ENCODE measurements at regions not wholly inside any gene's neighbourhood (a gene's known extent, or its start where the extent isn't known, plus 50 kb on each side); places are given as distances from the start of the nearest gene placed in this dataset.

DNA sequence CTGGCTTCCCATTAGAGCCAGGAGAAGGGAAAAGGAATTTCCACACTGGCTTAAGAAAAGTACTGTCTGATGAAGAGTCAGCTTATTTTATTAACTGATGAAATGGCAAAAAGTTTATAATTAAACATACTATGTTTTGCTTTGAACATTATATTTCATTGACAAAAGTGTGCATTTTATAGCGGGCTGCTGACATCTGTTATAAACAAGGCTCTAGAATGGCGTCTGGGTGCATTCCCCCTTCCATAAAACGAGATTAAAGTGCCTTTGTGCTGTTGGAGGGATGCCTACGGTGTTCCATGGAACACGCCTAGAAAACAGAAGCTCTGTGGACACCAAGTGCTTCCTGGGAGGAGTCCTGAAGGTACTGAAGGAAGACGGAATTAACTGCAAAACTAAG, 220.2 kb downstream of the SNX10 start:
- no peak overlapping the region for H3K27ac ChIP-seq
- no peaks in the 10 kb centered on the region for H3K9me3 ChIP-seq
- H3K36me3 ChIP-seq = no peaks in the 10 kb centered on the region
- H3K4me1 ChIP-seq = no peaks in the 10 kb centered on the region
- WGBS, 2 donors = 45 to 49% methylated on average over 6 of the region's 6 CpGs
- no peak for DNase-seq (ENCODE audit: low spot score in 2 of 2)
- TF ChIP-seq EP300 (IDR thresholded peaks at IDR 0.05) (no peak), POLR2A (IDR thresholded peaks at IDR 0.05) (no peak)
- TF ChIP-seq, protein P1, sequence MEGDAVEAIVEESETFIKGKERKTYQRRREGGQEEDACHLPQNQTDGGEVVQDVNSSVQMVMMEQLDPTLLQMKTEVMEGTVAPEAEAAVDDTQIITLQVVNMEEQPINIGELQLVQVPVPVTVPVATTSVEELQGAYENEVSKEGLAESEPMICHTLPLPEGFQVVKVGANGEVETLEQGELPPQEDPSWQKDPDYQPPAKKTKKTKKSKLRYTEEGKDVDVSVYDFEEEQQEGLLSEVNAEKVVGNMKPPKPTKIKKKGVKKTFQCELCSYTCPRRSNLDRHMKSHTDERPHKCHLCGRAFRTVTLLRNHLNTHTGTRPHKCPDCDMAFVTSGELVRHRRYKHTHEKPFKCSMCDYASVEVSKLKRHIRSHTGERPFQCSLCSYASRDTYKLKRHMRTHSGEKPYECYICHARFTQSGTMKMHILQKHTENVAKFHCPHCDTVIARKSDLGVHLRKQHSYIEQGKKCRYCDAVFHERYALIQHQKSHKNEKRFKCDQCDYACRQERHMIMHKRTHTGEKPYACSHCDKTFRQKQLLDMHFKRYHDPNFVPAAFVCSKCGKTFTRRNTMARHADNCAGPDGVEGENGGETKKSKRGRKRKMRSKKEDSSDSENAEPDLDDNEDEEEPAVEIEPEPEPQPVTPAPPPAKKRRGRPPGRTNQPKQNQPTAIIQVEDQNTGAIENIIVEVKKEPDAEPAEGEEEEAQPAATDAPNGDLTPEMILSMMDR (IDR thresholded peaks at IDR 0.05) = no peak
- no peak overlapping the region for H3K4me3 ChIP-seq
- H3K27me3 ChIP-seq = no peaks in the 10 kb centered on the region

DNA sequence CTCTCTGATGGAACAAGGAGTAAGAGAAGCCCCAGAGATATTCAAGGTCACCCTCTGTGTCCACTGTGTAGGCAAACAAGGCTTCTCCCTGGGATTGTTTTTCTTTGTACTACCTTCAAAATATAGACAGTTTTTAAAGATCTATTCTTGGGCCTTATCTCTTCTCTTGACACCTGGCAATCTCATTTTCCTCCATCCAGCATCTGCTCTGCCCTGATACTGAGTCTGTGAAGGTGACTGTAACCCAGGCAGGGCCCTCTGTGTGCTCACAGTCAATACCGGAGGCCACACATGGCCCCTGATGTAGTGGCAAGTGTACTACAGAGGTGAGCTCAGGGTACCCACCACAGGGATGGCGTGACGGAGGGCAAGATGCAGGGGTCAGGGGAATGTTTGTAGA, 221.1 kb downstream of the SNX10 start:
- H3K4me1 ChIP-seq = no peaks in the 10 kb centered on the region
- H3K36me3 ChIP-seq = no peaks in the 10 kb centered on the region
- TF ChIP-seq POLR2A (IDR thresholded peaks at IDR 0.05) = no peak
- no peak for TF ChIP-seq EP300 (IDR thresholded peaks at IDR 0.05)
- TF ChIP-seq, protein P1 (IDR thresholded peaks at IDR 0.05) = no peak
- no peak overlapping the region for H3K27ac ChIP-seq
- H3K9me3 ChIP-seq = no peaks in the 10 kb centered on the region
- 93 to 100% methylated on average over 3 of the region's 3 CpGs for WGBS, 2 donors
- no peaks in the 10 kb centered on the region for H3K27me3 ChIP-seq
- no peak overlapping the region for H3K4me3 ChIP-seq
- DNase-seq (ENCODE audit: low spot score in 2 of 2) = no peak

DNA sequence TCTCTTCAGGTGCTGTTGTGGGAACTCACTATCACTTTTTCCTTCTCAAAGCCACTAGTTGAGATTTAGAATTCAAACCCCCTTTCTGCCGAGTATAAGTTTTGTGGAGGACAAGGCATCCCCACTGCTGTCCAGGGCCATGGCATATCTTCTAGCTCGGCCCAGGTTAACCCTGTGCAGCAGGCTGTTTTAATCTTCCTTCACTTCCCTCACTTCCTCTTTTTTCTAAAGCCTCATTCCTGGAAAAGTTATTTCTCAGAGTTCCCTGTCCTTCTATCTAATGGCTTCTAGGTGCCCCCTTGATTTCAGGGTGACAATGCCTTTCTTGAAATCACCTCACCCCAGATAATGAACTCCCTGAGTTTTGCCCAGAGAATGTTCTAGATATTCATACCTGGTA, 222.3 kb downstream of the SNX10 start:
- no peaks in the 10 kb centered on the region for H3K9me3 ChIP-seq
- no peak for DNase-seq (ENCODE audit: low spot score in 2 of 2)
- WGBS, 2 donors = 74 to 82% methylated on average over 2 of the region's 2 CpGs
- no peak overlapping the region for H3K4me3 ChIP-seq
- no peaks in the 10 kb centered on the region for H3K4me1 ChIP-seq
- no peaks in the 10 kb centered on the region for H3K27me3 ChIP-seq
- TF ChIP-seq EP300 (IDR thresholded peaks at IDR 0.05) (no peak), POLR2A (IDR thresholded peaks at IDR 0.05) (no peak)
- TF ChIP-seq, protein P1 (IDR thresholded peaks at IDR 0.05) = no peak
- no peak overlapping the region for H3K27ac ChIP-seq
- H3K36me3 ChIP-seq = no peaks in the 10 kb centered on the region

DNA sequence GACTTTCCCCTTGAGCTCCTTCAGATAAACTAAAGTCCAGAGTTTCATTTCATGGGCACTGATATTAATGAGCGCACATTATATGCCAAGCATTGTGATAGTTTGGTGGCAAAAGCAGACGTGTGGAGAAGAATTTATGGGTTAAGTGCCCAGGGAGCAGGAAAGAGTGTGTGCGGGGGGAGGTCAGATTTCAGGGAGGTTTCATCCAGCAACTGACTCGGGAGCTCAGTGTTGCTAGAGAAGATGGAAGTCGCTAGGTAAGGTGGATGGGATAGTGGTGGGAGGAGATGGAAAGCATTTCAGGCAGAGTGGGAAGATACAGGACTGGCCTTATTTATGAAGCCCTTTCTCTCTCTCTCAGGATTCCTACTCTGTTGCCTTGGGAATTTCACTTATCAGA, 223.0 kb downstream of the SNX10 start:
- Histone ChIP-seq H3K36me3 (no peaks in the 10 kb centered on the region), H3K4me3 (no peak overlapping the region), H3K27me3 (no peaks in the 10 kb centered on the region), H3K9me3 (no peaks in the 10 kb centered on the region), H3K27ac (no peak overlapping the region), H3K4me1 (no peaks in the 10 kb centered on the region)
- TF ChIP-seq, protein P1 (IDR thresholded peaks at IDR 0.05) = no peak
- TF ChIP-seq POLR2A (IDR thresholded peaks at IDR 0.05) (no peak), EP300 (IDR thresholded peaks at IDR 0.05) (no peak)
- no peak for DNase-seq (ENCODE audit: low spot score in 2 of 2)
- 60 to 67% methylated on average over 5 of the region's 5 CpGs for WGBS, 2 donors

DNA sequence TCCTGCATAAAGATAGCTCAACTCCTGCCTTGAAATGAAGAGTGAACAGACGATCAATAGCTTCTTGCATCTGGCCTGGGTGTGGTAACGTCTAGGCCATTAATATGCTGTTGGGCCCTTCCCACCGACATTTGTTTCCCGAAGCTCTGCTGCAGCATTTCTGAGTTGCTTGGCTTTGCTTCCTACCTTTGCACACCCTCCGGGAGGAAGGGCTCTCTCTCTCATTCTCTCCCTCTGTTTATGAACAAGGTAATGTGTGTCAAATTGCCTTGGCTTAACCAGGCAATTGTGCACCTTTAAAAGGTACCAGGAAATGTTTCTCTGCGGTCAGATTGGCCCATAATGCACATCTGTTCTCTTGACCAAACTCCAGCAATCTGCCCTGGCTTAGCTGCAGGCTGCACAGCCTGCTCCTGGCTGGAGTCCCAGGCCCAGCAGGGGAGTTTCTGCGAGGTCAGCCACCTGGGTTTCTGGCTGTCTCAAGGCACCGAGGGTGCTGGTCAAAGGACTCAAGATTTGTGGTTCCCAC, 223.7 kb downstream of the SNX10 start:
- TF ChIP-seq, protein P1 (IDR thresholded peaks at IDR 0.05) = no peak
- no peak for TF ChIP-seq EP300 (IDR thresholded peaks at IDR 0.05)
- no peak for TF ChIP-seq POLR2A (IDR thresholded peaks at IDR 0.05)

More for the DNA sequence above, 223.7 kb downstream of the SNX10 start:
- no peaks in the 10 kb centered on the region for H3K27me3 ChIP-seq
- no peaks in the 10 kb centered on the region for H3K4me1 ChIP-seq
- no peaks in the 10 kb centered on the region for H3K36me3 ChIP-seq
- no peaks in the 10 kb centered on the region for H3K9me3 ChIP-seq
- H3K27ac ChIP-seq = no peak overlapping the region
- H3K4me3 ChIP-seq = no peak overlapping the region
- 41 to 49% methylated on average over 8 of the region's 8 CpGs for WGBS, 2 donors
- DNase-seq (ENCODE audit: low spot score in 2 of 2) = no peak

All from tibial nerve (tissue), 4 donors.